GM21737 (cell line): ENCODE measurements at regions not wholly inside any gene's neighbourhood (a gene's known extent, or its start where the extent isn't known, plus 50 kb on each side); places are given as distances from the start of the nearest gene placed in this dataset.
"Not testable (repeated sequence)": the region's sequence is repeated elsewhere in the genome, so short reads cannot be mapped to it uniquely, and the experiment has no call there.

ENCODE experiments used
- ATAC-seq: cut with Tn5 transposase; IDR thresholded peaks from one replicate; pipeline ENCODE4 v1.9.1; 2021; ENCODE audit warnings: mild to moderate bottlenecking, moderate library complexity; ENCODE audit not compliant: unreplicated experiment

DNA sequence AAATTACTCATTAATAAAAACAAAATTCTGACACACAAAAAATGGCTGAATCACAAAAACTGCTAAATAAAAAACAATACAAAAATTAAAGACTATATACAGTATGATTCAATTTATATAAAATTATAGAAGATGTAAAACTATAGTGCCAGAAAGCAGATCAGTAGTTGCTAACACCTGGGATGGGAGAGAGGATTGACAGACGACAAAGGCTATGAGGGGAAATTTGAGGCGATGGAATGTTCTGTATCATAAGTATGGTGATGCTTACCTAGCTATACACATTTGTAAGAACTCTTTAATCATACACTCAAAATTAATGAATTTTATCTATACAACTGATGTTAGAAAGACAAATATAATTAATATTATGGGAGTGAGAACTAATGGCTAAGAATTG is 247.9 kb upstream of the GJE1 start:
- no peak for ATAC-seq

DNA sequence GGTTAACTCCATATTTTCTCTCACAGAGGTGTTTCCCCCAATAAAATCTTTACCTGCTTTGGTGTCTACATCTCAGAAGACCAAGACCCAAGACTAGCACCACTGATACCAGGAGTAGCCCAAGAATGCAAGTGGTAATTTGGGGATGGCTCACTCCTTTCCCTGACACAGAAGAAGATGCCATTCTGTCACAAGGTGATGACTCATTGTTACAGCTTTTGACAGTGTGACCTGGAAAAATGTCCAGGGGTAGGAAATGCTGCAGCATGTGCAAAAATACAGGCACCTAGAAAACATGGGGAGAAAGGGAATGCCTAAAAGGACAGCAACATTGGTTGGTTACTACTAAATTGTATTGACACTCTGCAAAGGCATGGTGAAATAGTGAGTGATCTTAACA is 254.0 kb upstream of the GJE1 start:
- ATAC-seq, result no peak

DNA sequence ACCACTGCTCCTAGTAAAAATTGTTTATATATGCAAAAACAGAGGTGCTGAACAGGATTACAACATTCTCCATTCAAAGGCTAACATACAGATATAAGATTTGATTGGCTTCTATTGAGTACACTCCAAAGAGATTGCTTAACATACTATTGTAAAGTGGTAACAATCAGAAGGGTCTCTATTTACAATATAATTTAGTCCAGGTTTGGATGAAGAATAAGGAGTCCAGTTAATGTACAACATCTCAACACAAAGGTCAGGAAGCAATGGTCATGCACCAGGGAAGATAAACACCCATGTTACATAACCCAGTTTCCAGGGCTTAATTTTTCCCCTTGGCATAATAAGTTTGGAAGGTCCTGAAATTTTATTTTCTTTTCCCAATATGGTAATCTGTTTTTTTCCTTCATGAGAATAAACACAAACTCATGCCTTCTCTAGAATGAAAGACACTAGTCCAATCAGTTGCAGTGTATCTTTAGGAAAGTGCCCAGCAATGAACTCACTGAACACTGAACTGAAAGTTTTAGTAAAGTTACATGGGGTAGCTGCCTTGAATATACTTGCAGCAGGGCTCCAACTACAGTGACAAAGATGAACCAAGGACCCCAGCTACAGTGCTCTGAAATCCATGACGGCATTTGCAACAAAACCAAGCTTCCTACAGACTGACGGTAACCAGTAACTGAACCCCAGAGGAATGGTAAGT is 255.3 kb upstream of the GJE1 start:
- no peak for ATAC-seq

DNA sequence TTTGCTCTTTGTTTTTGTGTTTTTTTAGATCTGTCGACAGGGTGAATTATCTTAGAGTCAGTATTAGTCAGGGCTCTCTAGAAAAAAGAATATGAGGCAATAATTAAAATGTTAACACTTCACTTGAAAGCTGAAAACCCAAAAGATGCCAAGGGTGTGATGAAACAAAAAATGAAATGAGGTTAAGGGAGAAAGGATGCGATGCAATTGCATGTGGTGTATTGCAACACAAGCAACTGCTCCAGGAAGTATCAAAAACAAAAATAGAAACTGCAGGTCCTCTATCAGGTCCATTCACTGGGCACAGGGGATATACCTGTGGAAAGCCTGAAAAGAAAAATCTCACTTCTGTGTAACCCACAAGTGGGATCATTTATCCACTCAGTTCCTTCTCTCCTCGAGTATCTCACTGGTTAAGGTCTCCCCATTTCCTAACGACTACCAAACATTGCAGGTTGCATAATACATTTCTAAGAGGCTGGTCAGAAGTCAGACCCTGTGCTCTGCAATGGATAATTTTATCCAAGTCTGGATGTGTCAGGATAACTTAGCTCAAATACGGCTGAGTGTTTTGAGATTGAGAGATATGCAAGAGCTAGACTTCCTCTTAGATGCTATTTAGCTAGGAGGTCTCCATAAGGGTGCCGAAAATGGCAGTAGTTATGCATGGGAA is 257.7 kb upstream of the GJE1 start:
- ATAC-seq, result no peak

DNA sequence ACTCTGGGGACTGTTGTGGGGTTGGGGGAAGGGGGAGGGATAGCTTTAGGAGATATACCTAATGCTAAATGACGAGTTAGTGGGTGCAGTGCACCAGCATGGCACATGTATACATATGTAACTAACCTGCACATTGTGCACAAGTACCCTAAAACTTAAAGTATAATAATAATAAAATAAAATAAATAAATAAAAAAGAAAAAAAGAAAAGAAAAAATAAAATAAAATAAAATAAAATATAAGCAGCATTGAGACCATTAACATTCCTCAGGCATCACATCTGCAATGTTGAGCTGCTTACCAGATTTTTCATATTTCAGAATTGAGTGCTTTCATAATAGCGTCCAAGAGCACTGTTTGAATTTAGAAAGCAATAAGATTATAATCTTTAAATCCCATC is 263.2 kb upstream of the GJE1 start:
- ATAC-seq, result not testable (repeated sequence)

DNA sequence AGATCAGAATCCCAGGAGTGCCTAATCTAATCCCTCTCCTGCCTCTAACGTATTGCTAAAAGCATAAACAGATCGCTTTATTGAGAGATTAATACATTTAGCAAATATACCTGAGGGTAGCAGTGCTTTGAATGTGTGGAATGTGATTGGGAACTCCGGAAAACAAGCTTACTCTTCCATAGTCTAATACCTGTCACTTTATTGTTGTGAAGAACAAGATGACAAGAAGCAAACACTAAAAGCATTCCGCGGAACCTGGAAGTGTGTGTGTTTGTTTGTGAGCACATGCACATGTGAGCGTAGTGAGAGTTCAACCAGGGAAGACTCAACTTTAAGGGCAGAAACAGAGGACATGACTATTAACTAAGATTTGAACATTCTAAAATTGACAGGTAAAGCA is 265.0 kb upstream of the GJE1 start:
- no peak for ATAC-seq

DNA sequence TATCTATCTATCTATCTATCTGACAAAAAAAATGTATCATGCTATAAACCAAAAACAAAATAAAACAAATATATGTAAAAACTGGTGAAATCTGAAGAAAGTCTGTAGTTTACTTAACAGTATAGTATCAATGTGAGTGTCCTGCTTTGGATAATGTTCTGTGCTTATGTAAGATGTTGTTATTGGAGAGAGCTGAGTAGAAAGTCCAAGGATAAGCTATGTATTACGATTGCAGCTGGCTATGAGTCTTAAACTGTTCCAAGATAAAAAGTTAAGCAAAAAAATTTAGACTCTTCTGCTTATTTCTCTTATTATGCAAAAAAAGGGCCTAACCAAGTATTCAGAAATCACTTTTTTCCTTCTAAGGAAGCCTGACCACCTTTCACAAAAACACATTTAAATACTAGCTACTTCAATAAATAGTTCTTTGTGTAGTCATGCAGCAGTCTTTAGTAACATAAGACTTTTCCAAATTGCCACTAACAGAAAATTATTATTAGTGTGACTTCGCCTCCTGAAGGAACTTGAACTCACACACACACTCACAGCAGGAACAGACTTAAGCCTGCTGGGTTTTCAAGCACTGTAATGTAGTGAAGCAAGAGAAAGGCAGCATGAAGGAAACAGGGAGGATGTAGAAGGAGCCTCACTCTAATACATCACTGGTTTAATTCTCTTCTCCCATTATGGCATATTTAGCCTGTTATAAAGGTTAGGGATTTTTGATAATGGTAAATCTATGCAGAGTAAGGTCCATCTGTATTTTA is 265.8 kb upstream of the GJE1 start:
- ATAC-seq, result no peak

DNA sequence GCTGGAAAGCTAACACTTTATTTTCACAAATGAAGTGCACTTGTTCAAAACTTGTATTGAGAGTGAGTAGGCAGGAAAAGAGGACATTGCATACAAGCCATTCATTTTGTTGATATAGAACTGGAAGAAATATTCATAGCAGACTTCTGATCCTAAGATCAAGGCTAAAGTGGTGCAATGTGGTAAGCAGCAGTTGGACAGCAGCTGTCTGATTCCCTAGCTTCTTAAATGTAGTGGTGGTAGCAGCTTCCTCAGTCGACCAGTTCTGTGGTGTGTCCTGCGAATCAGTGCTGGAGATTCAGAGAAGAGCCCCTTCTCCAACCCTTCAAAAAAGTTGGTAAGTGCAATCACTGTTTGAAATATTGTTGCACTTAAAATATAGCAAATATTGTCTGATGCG is 281.7 kb upstream of the GJE1 start:
- no peak for ATAC-seq

DNA sequence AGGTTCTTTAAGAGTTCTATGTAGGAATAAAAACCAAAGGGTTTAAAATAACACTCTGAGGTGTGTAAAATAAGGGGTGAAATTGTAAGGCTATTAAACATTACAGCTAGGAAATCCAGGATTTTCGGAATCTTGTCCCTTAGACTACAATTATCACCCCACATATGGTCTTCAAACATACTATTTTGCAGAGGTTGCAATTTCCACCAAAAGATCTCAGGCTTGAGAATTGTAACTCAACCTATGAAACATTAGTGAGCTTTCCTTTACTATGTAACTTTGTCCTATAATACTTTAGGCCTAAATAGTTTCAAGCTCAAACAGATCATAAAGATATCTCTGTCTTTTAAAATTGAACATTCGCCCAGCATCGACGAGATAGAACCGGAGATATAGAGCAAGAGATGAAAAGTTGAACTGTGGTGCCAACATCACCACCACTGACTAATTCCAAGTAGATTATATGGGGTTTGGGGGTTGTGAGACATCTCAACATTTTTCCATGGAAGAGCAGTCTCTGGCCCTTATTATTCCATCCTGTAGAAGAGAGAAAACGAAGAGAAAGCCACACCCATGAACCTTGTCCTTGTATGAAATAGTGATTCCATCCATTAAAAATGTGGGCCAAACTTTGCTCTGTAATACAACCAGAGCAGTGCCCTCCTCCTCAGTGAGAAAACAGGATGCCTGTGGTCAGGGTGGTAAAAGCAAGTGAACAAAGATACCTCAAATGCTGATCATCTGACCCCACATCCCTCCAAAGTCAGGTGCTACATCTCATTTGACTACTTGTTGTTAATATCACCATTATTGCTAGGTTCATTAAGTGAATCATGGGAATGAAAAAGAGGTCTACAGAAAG is 284.5 kb upstream of the GJE1 start:
- ATAC-seq, result no peak

DNA sequence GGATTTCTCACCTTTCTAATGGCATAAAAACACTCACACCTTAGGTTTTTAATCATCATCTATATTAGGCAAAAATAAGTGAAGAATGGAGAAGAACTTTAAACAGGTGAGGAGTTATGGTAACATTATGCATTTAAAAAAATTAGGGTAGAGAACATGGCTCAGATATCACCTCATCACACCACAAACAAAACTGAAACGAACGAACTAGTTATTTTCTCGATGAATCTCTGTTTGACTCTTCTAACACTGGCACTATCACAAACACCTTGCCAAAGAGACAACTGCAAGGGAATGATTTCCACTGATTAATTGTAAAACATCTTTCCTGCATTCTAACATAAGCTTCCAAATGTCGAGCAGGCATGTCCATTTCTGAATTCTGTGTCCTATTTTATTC is 286.1 kb upstream of the GJE1 start:
- ATAC-seq, result no peak

DNA sequence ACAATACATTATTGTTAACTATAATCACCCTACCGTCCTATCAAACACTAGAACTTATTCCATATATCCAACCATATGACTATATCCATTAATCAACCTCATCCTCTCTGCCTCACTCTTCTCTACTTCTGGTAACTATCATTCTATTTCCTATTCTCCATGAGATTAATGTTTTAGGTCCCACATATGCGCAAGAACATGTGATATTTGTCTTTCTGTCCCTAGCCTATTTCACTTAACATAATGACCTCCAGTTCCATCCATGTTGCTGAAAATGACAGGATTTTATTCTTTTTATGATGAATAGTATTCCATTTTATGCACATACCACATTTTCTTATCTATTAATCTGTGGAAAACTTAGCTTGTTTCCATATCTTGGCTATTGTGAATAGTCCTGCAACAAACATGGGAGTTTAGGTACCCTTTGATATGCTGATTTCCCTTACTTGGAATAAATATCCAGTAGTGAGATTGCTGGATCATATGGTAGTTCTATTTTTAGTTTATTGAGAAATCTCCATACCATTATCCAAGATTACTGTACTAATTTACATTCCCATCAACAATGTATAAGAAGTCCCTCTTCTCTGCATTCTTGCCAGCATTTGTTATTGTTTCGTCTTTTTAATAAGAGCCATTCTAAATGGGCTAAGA is 289.4 kb upstream of the GJE1 start:
- ATAC-seq, result no peak

DNA sequence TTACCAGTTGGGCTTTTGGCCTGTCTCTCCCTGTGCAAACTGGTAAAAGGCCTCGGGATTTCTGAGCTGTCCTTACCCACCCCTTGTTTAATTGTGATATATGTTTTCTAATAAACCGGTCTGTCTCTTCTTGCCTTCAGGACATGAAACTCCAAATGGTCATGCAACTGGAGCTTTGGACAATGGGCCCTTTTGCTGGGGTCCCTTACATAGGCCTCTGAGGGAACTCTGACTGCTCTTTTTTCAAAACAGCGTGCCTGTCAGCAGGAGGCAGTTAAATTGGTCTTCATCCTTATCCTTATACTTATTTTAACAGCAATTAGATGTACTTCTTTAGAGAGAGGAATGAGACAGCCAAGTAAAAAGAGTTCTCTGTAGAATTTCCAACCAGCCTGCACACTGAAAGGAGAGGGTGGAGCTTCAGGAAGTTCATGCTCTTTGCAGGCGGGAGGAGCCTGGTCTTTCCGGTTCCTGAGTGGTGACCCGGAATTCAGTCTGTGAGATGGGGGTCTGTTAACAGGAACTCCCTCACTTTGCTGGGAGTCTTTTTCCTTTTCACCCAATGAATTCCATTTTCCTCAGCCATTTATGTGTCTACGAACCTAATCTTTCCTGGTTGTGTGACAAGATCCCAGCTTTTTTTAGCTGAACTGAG is 299.6 kb upstream of the GJE1 start:
- ATAC-seq, result no peak

DNA sequence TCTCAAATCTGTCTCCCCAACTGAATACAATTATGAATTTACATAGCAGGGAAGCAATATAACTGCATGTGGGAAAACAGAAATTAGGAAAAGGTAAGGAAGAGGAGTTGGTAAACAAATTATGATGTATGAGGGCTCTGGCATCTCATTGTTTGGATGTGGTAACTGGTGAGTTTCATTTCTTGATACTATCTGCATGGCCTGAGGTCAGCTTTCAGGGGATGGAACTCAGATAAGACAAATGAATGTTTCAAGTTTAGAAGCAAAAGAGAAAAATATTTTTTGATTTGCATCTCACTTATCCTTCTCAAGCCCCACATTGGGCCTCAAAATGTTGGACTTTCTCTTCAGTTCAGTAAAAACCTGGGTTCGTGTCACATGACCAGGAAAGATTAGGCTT is 302.2 kb upstream of the GJE1 start:
- ATAC-seq, result no peak

DNA sequence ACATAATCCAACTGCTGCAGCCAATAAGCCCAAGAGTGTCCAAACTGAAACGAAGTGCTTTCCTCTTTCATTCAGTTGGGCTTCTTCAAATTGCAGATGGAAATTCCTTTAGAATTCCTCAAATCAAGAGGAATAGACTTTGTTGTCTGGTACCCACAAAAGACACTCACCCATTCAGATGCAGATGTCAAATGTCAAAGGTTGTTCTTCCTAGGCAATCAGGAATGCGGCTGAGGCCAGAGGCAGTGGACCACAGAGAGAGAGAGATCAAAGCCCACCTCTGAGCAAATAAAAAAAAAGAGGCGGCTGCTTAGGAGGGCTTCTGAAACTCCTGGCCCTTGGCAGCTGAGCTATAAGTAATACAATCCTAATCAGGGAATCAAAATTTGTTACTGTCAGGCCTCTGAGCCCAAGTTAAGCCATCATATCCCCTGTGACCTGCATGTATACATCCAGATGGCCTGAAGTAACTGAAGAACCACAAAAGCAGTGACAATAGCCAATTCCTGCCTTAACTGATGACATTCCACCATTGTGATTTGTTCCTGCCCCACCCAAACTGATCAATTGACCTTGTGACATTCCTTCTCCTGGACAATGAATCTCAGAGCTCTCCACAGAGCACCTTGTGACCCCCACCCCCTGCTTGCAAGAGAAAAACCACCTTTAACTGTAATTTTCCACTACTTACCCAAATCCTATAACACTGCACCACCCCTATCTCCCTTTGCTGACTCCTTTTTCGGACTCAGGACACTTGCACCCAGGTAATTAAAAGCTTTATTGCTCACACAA is 303.0 kb upstream of the GJE1 start:
- no peak for ATAC-seq

DNA sequence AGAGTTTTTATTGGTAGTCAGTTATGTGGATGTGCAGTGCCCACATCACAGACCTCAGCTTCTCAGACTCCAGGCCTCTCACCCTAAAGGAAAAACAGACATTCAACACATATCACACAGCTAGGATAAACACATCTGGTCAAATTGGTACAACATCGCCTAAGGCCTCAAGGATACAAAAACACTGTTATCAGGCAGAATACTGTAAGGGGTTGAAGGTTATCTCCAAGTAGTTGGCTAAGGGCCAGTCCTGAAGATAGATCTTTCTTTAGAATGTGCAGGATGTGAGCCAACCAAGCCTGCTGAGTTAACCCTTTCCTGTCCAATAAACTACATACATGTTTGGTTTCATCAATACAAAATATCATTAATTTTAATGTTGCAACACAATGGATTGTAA is 308.4 kb upstream of the GJE1 start:
- no peak for ATAC-seq

DNA sequence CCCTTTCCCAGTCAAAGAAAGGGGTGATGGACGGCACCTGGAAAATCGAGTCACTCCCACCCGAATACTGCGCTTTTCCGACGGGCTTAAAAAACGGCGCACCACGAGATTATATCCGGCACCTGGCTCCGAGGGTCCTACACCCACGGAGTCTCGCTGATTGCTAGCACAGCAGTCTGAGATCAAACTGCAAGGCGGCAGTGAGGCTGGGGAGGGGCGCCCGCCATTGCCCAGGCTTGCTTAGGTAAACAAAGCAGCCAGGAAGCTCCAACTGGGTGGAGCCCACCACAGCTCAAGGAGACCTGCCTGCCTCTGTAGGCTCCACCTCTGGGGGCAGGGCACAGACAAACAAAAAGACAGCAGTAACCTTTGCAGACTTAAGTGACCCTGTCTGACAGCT is 317.7 kb upstream of the GJE1 start:
- not testable (repeated sequence) for ATAC-seq

DNA sequence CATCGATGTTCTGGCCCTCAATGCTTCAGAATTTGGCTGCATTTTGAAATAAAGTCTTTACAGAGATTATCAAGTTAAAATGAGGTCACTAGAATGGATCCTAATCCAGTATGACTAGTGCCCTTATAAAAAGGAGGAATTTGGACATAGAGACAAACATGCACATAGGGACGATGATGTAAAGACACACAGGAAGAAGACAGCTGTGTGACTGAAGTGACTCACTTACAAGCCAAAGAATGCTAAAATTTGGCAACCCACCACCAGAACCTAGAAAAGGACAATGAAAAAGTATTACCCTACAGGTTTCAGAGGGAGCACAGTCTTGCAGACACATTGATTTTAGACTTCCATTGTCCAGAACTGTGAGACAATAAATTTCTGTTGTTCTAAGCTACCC is 322.8 kb upstream of the GJE1 start:
- ATAC-seq, result no peak

DNA sequence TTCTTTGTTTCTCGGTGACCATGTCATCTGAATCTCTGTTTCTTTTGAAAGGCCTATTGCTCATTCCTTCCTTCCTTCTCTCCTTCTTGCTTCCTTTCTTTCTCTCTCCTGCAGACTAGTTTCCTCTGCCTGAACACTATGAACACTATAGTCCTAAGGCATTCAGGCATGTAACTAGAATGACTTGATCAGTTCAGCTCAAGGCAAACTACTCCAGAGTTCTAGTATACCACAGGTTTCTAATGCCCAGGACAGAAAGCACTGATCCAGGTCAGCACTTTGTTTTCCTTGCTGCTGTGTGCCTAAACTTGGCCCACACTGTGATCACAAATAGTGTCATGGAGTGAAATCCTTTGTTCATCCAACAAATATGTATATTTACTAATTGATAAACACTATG is 324.1 kb upstream of the GJE1 start:
- ATAC-seq, result no peak

DNA sequence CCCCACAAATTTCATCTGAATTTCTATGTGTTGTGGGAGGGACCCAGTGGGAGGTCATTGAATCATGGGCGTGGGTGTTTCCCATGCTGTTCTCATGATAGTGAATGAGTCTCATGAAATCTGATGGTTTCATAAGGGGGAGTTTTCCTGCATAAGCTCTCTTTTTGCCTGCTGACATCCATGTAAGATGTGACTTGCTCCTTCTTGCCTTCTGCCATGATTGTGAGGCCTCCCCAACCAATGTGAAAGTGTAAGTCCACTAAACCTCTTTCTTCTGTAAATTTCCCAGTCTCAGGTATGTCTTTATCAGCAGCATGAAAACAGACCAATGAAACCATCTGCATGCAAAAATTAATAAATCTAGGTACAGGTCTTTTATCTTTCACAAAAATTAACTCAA is 331.8 kb upstream of the GJE1 start:
- ATAC-seq, result not testable (repeated sequence)
